ENCODE measurements at regions not wholly inside any gene's neighbourhood (a gene's known extent, or its start where the extent isn't known, plus 50 kb on each side); places are given as distances from the start of the nearest gene placed in this dataset.

GRCh38 chr13:104586051-104586746 is 1520.0 kb upstream of the SLC10A2 start:
- H3K9me3 Mint-ChIP-seq, result peaks cover 2% of the 10 kb centered on the region; the same call in 1 of the 3 replicates
- peaks cover 9% of the 10 kb centered on the region for H3K4me1 Mint-ChIP-seq
- H3K36me3 ChIP-seq (ENCODE audit: insufficient read depth), result no peaks in the 10 kb centered on the region
- H3K9me2 ChIP-seq (ENCODE audit: insufficient read depth), result no peaks in the 10 kb centered on the region
- DNase-seq (ENCODE audit: low spot score) (peak; percentile 6), ATAC-seq (no peak)
- H3K4me2 ChIP-seq, result no peak overlapping the region
- no peaks in the 10 kb centered on the region for H4K20me1 ChIP-seq (replicated peaks; ENCODE audit: insufficient read depth)
- no peak overlapping the region for H3K4me3 Mint-ChIP-seq
- H3F3A ChIP-seq (replicated peaks; ENCODE audit: low read depth), result no peaks in the 10 kb centered on the region
- no peaks in the 10 kb centered on the region for H3K27me3 ChIP-seq (ENCODE audit: insufficient read depth)
- no peaks in the 10 kb centered on the region for H3K27me3 Mint-ChIP-seq (ENCODE audit: insufficient read depth, low read depth, poor library complexity)
- TF ChIP-seq ZNF114 (CRISPR knock-in tag; IDR thresholded peaks at IDR 0.05), result no peak
- TF ChIP-seq STAT1 (IDR thresholded peaks at IDR 0.05; ENCODE audit: unreplicated experiment), result no peak
- no peak for TF ChIP-seq EZH2phosphoT487 (IDR thresholded peaks at IDR 0.05; ENCODE audit: unreplicated experiment)
- TF ChIP-seq REST (IDR thresholded peaks at IDR 0.05; ENCODE audit: unreplicated experiment), result no peak
- H3K36me3 Mint-ChIP-seq (ENCODE audit: low read depth), result peaks cover 4% of the 10 kb centered on the region; the same call in 1 of the 3 replicates
- H3K27ac ChIP-seq (ENCODE audit: low read depth), result no peak overlapping the region
- H3K4me1 ChIP-seq (ENCODE audit: insufficient read depth), result no peaks in the 10 kb centered on the region
- peak overlapping the region; percentile 84 for H2AFZ ChIP-seq
- H3K4me3 ChIP-seq, result no peak overlapping the region
- H3K79me2 ChIP-seq (replicated peaks; ENCODE audit: insufficient read depth), result no peaks in the 10 kb centered on the region
- peak overlapping the region; percentile 56; the same call in 1 of the 2 replicates for H3K27ac Mint-ChIP-seq

GRCh38 chr13:104584481-104584880 is 1518.3 kb upstream of the SLC10A2 start:
- Histone ChIP-seq H3K27me3 (ENCODE audit: insufficient read depth) (no peaks in the 10 kb centered on the region), H3K79me2 (replicated peaks; ENCODE audit: insufficient read depth) (no peaks in the 10 kb centered on the region), H3F3A (replicated peaks; ENCODE audit: low read depth) (no peaks in the 10 kb centered on the region), H4K20me1 (replicated peaks; ENCODE audit: insufficient read depth) (no peaks in the 10 kb centered on the region), H3K4me3 (no peak overlapping the region), H3K27ac (ENCODE audit: low read depth) (no peak overlapping the region), H3K4me2 (no peak overlapping the region), H3K9me2 (ENCODE audit: insufficient read depth) (0 out of 2 replicates have a peak, but pooled peaks cover 3% of the 10 kb centered on the region), H3K36me3 (ENCODE audit: insufficient read depth) (no peaks in the 10 kb centered on the region), H2AFZ (no peak overlapping the region), H3K4me1 (ENCODE audit: insufficient read depth) (no peaks in the 10 kb centered on the region)
- Mint-ChIP-seq H3K36me3 (ENCODE audit: low read depth) (peaks cover 6% of the 10 kb centered on the region; the same call in 1 of the 3 replicates), H3K4me3 (no peak overlapping the region), H3K4me1 (peaks cover 9% of the 10 kb centered on the region), H3K9me3 (peaks cover 5% of the 10 kb centered on the region; the same call in 1 of the 3 replicates), H3K27ac (no peak overlapping the region), H3K27me3 (ENCODE audit: insufficient read depth, low read depth, poor library complexity) (no peaks in the 10 kb centered on the region)
- ATAC-seq (no peak), DNase-seq (ENCODE audit: low spot score) (no peak)
- no peak for TF ChIP-seq ZNF114 (CRISPR knock-in tag; IDR thresholded peaks at IDR 0.05)
- TF ChIP-seq NANOG (IDR thresholded peaks at IDR 0.05; ENCODE audit: borderline replicate concordance), result no peak
- TF ChIP-seq CREB1 (CRISPR knock-in tag; IDR thresholded peaks at IDR 0.05; ENCODE audit: low read depth), result no peak
- no peak for TF ChIP-seq REST (IDR thresholded peaks at IDR 0.05; ENCODE audit: unreplicated experiment)
- TF ChIP-seq ETS1 (IDR thresholded peaks at IDR 0.05), result no peak
- TF ChIP-seq EZH2 (IDR thresholded peaks at IDR 0.05; ENCODE audit: low read depth, unreplicated experiment), result no peak
- no peak for TF ChIP-seq JUNB (IDR thresholded peaks at IDR 0.05; ENCODE audit: unreplicated experiment)

Data from GM23338 (cell line).